ENCODE measurements at regions not wholly inside any gene's neighbourhood (a gene's known extent, or its start where the extent isn't known, plus 50 kb on each side); places are given as distances from the start of the nearest gene placed in this dataset.

GRCh38 chr10:2744547-2745200 lies 322.7 kb upstream of the PFKP start:
- TF ChIP-seq CTCF (IDR thresholded peaks at IDR 0.05; ENCODE audit: extremely low read depth, low read depth, low read length): no peak

GRCh38 chr10:2734603-2735002 lies 332.7 kb upstream of the PFKP start:
- TF ChIP-seq CTCF (IDR thresholded peaks at IDR 0.05; ENCODE audit: extremely low read depth, low read depth, low read length): no peak
- Histone ChIP-seq H3K4me1 (ENCODE audit: insufficient read depth, low read length) (no peaks in the 10 kb centered on the region), H2AFZ (ENCODE audit: low read length) (no peak overlapping the region), H3K4me2 (ENCODE audit: insufficient read depth, low read length) (no peak overlapping the region), H3K27ac (ENCODE audit: low read depth, low read length) (no peak overlapping the region), H4K20me1 (ENCODE audit: insufficient read depth, low read length) (no peaks in the 10 kb centered on the region), H3K9me3 (ENCODE audit: low read depth, low read length) (peaks cover 3% of the 10 kb centered on the region), H3K79me2 (ENCODE audit: insufficient read depth, low read length) (no peaks in the 10 kb centered on the region), H3K27me3 (ENCODE audit: insufficient read depth, low read length) (no peaks in the 10 kb centered on the region), H3K36me3 (ENCODE audit: insufficient read depth, low read length) (no peaks in the 10 kb centered on the region), H3K4me3 (ENCODE audit: insufficient read depth, low read length) (no peak overlapping the region)
- DNase-seq (ENCODE audit: insufficient read length, low spot score, missing footprints): no peak

More at GRCh38 chr10:2744547-2745200, 322.7 kb upstream of the PFKP start:
- Histone ChIP-seq H3K4me2 (ENCODE audit: insufficient read depth, low read length) (no peak overlapping the region), H4K20me1 (ENCODE audit: insufficient read depth, low read length) (no peaks in the 10 kb centered on the region), H3K4me3 (ENCODE audit: insufficient read depth, low read length) (no peak overlapping the region), H3K4me1 (ENCODE audit: insufficient read depth, low read length) (no peaks in the 10 kb centered on the region), H3K27me3 (ENCODE audit: insufficient read depth, low read length) (no peaks in the 10 kb centered on the region), H2AFZ (ENCODE audit: low read length) (no peak overlapping the region), H3K36me3 (ENCODE audit: insufficient read depth, low read length) (no peaks in the 10 kb centered on the region), H3K9me3 (ENCODE audit: low read depth, low read length) (no peaks in the 10 kb centered on the region), H3K27ac (ENCODE audit: low read depth, low read length) (no peak overlapping the region), H3K79me2 (ENCODE audit: insufficient read depth, low read length) (no peaks in the 10 kb centered on the region)
- DNase-seq (ENCODE audit: insufficient read length, low spot score, missing footprints): peak; percentile 79

- no peak overlapping the region for H3K27ac ChIP-seq (ENCODE audit: low read depth, low read length)
- peaks cover 3% of the 10 kb centered on the region for H3K9me3 ChIP-seq (ENCODE audit: low read depth, low read length)
- H3K36me3 ChIP-seq (ENCODE audit: insufficient read depth, low read length): no peaks in the 10 kb centered on the region
- no peak overlapping the region for H2AFZ ChIP-seq (ENCODE audit: low read length)
- TF ChIP-seq CTCF (IDR thresholded peaks at IDR 0.05; ENCODE audit: extremely low read depth, low read depth, low read length): no peak
- no peak overlapping the region for H3K4me2 ChIP-seq (ENCODE audit: insufficient read depth, low read length)
- no peaks in the 10 kb centered on the region for H3K27me3 ChIP-seq (ENCODE audit: insufficient read depth, low read length)
- no peaks in the 10 kb centered on the region for H4K20me1 ChIP-seq (ENCODE audit: insufficient read depth, low read length)
- H3K4me3 ChIP-seq (ENCODE audit: insufficient read depth, low read length): no peak overlapping the region
- H3K79me2 ChIP-seq (ENCODE audit: insufficient read depth, low read length): no peaks in the 10 kb centered on the region
- no peaks in the 10 kb centered on the region for H3K4me1 ChIP-seq (ENCODE audit: insufficient read depth, low read length)
- no peak for DNase-seq (ENCODE audit: insufficient read length, low spot score, missing footprints)
These were observed 333.9 kb upstream of the PFKP start for GRCh38 chr10:2733278-2733963.

- Histone ChIP-seq H3K4me2 (ENCODE audit: insufficient read depth, low read length) (no peak overlapping the region), H3K4me1 (ENCODE audit: insufficient read depth, low read length) (no peaks in the 10 kb centered on the region), H4K20me1 (ENCODE audit: insufficient read depth, low read length) (no peaks in the 10 kb centered on the region), H3K79me2 (ENCODE audit: insufficient read depth, low read length) (no peaks in the 10 kb centered on the region), H3K9me3 (ENCODE audit: low read depth, low read length) (peaks cover 3% of the 10 kb centered on the region), H3K36me3 (ENCODE audit: insufficient read depth, low read length) (no peaks in the 10 kb centered on the region), H2AFZ (ENCODE audit: low read length) (no peak overlapping the region), H3K27ac (ENCODE audit: low read depth, low read length) (no peak overlapping the region), H3K27me3 (ENCODE audit: insufficient read depth, low read length) (no peaks in the 10 kb centered on the region), H3K4me3 (ENCODE audit: insufficient read depth, low read length) (no peak overlapping the region)
- DNase-seq (ENCODE audit: insufficient read length, low spot score, missing footprints): no peak
- TF ChIP-seq CTCF (IDR thresholded peaks at IDR 0.05; ENCODE audit: extremely low read depth, low read depth, low read length): no peak
These were observed 335.4 kb upstream of the PFKP start for GRCh38 chr10:2731940-2732339.

Measured in osteoblast (primary cell).